OCI-LY1 (cell line): ENCODE measurements at regions not wholly inside any gene's neighbourhood (a gene's known extent, or its start where the extent isn't known, plus 50 kb on each side); places are given as distances from the start of the nearest gene placed in this dataset.

Source experiments
- H2AFZ ChIP-seq: fragments of 200-600 bp; sonication (generic), shearing (Covaris generic); 2 replicates; pipeline ENCODE4 v1.6.0; 2014; ENCODE audit warnings: antibody characterized with exemption, mild to moderate bottlenecking, low read length
- H3F3A ChIP-seq: fragments of 200-600 bp; sonication (generic), shearing (Covaris generic); 2 replicates; pipeline ENCODE4 v1.6.0; 2014; ENCODE audit warnings: mild to moderate bottlenecking, antibody characterized with exemption, low read length, moderate library complexity; ENCODE audit not compliant: insufficient read depth
- H3K27ac ChIP-seq: fragments of 200-600 bp; sonication (generic); 2 replicates; pipeline ENCODE4 v1.5.1; 2014; ENCODE audit warnings: low read length, mixed run types, mild to moderate bottlenecking, low read depth; ENCODE audit not compliant: poor library complexity, severe bottlenecking
- H3K27me3 ChIP-seq: fragments of 200-600 bp; sonication (generic); 2 replicates; pipeline ENCODE4 v1.6.0; 2014; ENCODE audit warnings: antibody characterized with exemption, mild to moderate bottlenecking, low read length, moderate library complexity; ENCODE audit not compliant: insufficient read depth
- H3K36me3 ChIP-seq: fragments of 200-600 bp; sonication (generic); 2 replicates; pipeline ENCODE4 v1.6.1; 2014; ENCODE audit warnings: mild to moderate bottlenecking, antibody characterized with exemption, low read length, moderate library complexity, mixed read lengths; ENCODE audit not compliant: insufficient read depth
- H3K4me1 ChIP-seq: fragments of 200-600 bp; sonication (generic); 2 replicates; pipeline ENCODE4 v1.5.1; 2014; ENCODE audit warnings: mild to moderate bottlenecking, low read length, moderate library complexity; ENCODE audit not compliant: insufficient read depth, severe bottlenecking
- H3K4me2 ChIP-seq: fragments of 200-600 bp; sonication (generic), shearing (Covaris generic); 2 replicates; pipeline ENCODE4 v1.6.1; 2014; ENCODE audit warnings: low read length
- H3K4me3 ChIP-seq: fragments of 200-600 bp; sonication (generic); 2 replicates; pipeline ENCODE4 v1.5.1; 2014; ENCODE audit warnings: low read length, low read depth, mild to moderate bottlenecking, mixed read lengths; ENCODE audit not compliant: poor library complexity, severe bottlenecking
- H3K79me2 ChIP-seq: fragments of 200-600 bp; shearing (Covaris generic); 2 replicates; pipeline ENCODE4 v1.6.1; 2016; ENCODE audit warnings: mixed run types, low read length, mixed read lengths; ENCODE audit not compliant: insufficient read depth
- H3K9ac ChIP-seq: fragments of 200-600 bp; sonication (generic), shearing (Covaris generic); 2 replicates; pipeline ENCODE4 v1.6.1; 2014; ENCODE audit warnings: mild to moderate bottlenecking, low read length, mixed read lengths
- H3K9me2 ChIP-seq: fragments of 200-600 bp; sonication (generic), shearing (Covaris generic); 2 replicates; pipeline ENCODE4 v1.6.1; 2014; ENCODE audit warnings: low read depth, mild to moderate bottlenecking, low read length, mixed read lengths
- H3K9me3 ChIP-seq: fragments of 200-600 bp; shearing (Covaris generic); 2 replicates; pipeline ENCODE4 v1.6.1; 2014; ENCODE audit warnings: low read length, mixed read lengths
- H4K20me1 ChIP-seq: fragments of 200-600 bp; sonication (generic), shearing (Covaris generic); 2 replicates; pipeline ENCODE4 v1.6.0; 2016; ENCODE audit warnings: mild to moderate bottlenecking, low read length; ENCODE audit not compliant: insufficient read depth
- EZH2 ChIP-seq: fragments of 200-600 bp; sonication (generic), shearing (Covaris generic); IDR thresholded peaks from 2 replicates; pipeline ENCODE4 v1.8.0; 2017; ENCODE audit warnings: borderline replicate concordance, mixed run types, mild to moderate bottlenecking, antibody characterized with exemption, low read length, moderate library complexity, mixed read lengths
- TF ChIP-seq, protein P1 (sequence below): fragments of 200-600 bp; sonication (generic), shearing (Covaris generic); IDR thresholded peaks from 2 replicates; pipeline ENCODE4 v1.5.1; 2017; ENCODE audit warnings: mild to moderate bottlenecking, antibody characterized with exemption, low read length, moderate library complexity, mixed read lengths

DNA sequence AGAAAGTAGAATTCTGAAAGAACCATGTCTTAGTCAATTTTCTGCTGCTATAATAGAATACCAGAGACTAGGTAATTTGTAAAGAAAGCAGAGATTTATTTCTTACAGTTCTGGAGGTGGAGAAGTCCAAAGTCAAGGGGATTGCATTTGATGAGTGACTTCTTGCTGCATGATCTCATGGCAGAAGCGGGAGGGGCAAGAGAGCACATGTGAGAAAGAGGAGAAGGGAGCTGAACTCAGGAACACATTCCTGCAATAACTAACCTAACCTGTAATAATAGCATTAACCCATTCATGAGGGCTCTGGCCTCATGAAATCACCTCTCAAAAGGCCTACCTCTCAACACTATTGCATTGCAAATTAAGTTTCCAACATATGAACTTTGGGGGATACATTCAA, 797.5 kb upstream of the POU3F3 start:
- Histone ChIP-seq H3K36me3 (no peaks in the 10 kb centered on the region), H3K4me3 (no peak overlapping the region), H3K9me2 (no peaks in the 10 kb centered on the region), H3K27me3 (no peaks in the 10 kb centered on the region), H3K4me1 (peaks cover 4% of the 10 kb centered on the region), H2AFZ (no peak overlapping the region), H3K4me2 (no peak overlapping the region), H3K9ac (no peak overlapping the region), H3F3A (no peaks in the 10 kb centered on the region), H3K9me3 (no peaks in the 10 kb centered on the region), H4K20me1 (no peaks in the 10 kb centered on the region), H3K79me2 (no peaks in the 10 kb centered on the region), H3K27ac (no peak overlapping the region)
- no peak for TF ChIP-seq EZH2
- TF ChIP-seq, protein P1, sequence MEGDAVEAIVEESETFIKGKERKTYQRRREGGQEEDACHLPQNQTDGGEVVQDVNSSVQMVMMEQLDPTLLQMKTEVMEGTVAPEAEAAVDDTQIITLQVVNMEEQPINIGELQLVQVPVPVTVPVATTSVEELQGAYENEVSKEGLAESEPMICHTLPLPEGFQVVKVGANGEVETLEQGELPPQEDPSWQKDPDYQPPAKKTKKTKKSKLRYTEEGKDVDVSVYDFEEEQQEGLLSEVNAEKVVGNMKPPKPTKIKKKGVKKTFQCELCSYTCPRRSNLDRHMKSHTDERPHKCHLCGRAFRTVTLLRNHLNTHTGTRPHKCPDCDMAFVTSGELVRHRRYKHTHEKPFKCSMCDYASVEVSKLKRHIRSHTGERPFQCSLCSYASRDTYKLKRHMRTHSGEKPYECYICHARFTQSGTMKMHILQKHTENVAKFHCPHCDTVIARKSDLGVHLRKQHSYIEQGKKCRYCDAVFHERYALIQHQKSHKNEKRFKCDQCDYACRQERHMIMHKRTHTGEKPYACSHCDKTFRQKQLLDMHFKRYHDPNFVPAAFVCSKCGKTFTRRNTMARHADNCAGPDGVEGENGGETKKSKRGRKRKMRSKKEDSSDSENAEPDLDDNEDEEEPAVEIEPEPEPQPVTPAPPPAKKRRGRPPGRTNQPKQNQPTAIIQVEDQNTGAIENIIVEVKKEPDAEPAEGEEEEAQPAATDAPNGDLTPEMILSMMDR, result no peak

DNA sequence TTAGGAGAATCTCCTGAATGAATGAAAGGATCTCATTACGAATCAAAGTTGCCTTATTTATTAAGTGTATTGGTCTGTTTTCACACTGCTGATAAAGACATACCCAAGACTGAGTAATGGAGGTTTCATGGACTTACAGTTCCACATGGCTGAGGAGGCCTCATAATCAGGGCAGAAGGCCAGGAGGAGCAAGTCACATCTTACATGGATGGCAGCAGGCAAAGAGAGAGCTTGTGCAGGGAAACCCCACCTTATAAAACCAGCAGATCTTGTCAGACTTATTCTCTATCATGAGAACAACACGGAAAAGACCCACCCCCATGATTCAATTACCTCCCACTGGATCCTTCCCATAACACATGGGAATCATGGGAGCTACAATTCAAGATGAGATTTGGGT, 785.2 kb upstream of the POU3F3 start:
- Histone ChIP-seq H3K9me2 (no peaks in the 10 kb centered on the region), H3K79me2 (no peaks in the 10 kb centered on the region), H3K36me3 (no peaks in the 10 kb centered on the region), H3K4me2 (no peak overlapping the region), H3K9ac (no peak overlapping the region), H3K4me3 (no peak overlapping the region), H3K4me1 (peaks cover 11% of the 10 kb centered on the region), H3K9me3 (no peaks in the 10 kb centered on the region), H2AFZ (no peak overlapping the region), H4K20me1 (no peaks in the 10 kb centered on the region), H3F3A (no peaks in the 10 kb centered on the region; the same call in 1 of the 2 replicates), H3K27me3 (no peaks in the 10 kb centered on the region), H3K27ac (no peak overlapping the region)
- TF ChIP-seq, protein P1, result no peak
- TF ChIP-seq EZH2, result no peak

- no peaks in the 10 kb centered on the region; the same call in none of the 2 replicates for H3F3A ChIP-seq
- peaks cover 15% of the 10 kb centered on the region for H3K4me1 ChIP-seq
- TF ChIP-seq EZH2, result no peak
- TF ChIP-seq, protein P1, result no peak
- H3K27me3 ChIP-seq, result no peaks in the 10 kb centered on the region
- H3K9me2 ChIP-seq, result no peaks in the 10 kb centered on the region
- peaks cover 12% of the 10 kb centered on the region; the same call in 1 of the 2 replicates for H3K36me3 ChIP-seq
- no peaks in the 10 kb centered on the region for H4K20me1 ChIP-seq
- H3K27ac ChIP-seq, result no peak overlapping the region
- H2AFZ ChIP-seq, result no peak overlapping the region
- H3K79me2 ChIP-seq, result no peaks in the 10 kb centered on the region
- H3K4me2 ChIP-seq, result no peak overlapping the region
- H3K4me3 ChIP-seq, result no peak overlapping the region
- H3K9ac ChIP-seq, result no peak overlapping the region
- peaks cover 12% of the 10 kb centered on the region for H3K9me3 ChIP-seq
Observed at GRCh38 chr2:104077573-104077972, 776.3 kb upstream of the POU3F3 start.
